ENCODE measurements at regions not wholly inside any gene's neighbourhood (a gene's known extent, or its start where the extent isn't known, plus 50 kb on each side); places are given as distances from the start of the nearest gene placed in this dataset.

DNA sequence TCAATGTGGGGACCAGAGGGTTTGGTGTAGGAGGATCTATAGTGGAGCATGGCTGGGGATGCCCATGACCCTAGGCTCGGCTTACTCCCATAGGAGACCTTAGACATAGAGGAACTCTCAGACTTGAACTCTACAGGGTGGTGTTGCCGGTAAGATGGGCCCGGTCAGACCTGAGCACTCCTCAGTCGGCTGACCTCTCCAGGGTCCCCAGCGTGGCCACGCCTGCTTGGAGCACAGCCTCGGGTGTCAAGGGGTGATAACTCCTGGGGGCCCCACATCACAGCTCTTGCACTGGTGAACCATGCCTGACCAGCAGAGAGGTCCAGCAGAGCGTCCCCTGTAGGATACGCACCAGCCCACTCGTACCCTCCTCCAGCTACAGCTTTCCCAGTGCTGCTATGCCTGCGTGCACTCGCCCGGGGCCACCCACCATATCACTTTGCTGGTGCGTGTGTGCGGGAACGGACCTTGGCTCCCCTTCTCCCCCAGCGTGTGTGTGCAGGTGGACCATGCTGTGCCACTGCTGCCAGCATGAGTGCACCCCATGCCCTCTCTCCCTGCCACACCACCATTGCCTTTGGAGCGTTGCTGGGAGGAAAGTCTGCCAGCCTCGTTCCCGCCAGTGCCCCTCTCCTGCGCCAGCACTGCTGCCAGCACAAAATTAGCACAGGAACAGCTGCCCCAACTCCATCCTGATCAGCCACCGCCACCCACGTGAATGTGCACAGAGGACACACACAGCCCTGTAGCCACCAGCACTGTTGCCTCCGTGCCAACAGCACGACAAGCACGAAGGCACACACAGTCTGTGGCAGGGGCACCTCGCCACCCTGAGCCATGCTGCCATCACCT lies 806.6 kb downstream of the GLUD2 start:
- Mint-ChIP-seq H3K36me3 (no peaks in the 10 kb centered on the region), H3K9me3 (peaks cover 0 to 2% (median 2%) of the 10 kb centered on the region in 5 donors), H3K4me3 (no peak overlapping the region), H3K27ac (no peak overlapping the region), H3K4me1 (no peaks in the 10 kb centered on the region), H3K27me3 (peaks cover 0 to 5% of the 10 kb centered on the region in 2 donors)
- ChIA-PET POLR2A (no interaction called here), CTCF (no interaction called here)
- Histone ChIP-seq H3K36me3 (ENCODE audit: insufficient read depth, low read length) (no peaks in the 10 kb centered on the region), H3K27me3 (ENCODE audit: insufficient read depth, low read length, poor library complexity, severe bottlenecking) (no peaks in the 10 kb centered on the region), H3K9me3 (ENCODE audit: low read length) (no peaks in the 10 kb centered on the region), H3K4me3 (ENCODE audit: low read length) (no peak overlapping the region), H3K4me1 (ENCODE audit: insufficient read depth, low read length) (no peaks in the 10 kb centered on the region), H3K27ac (ENCODE audit: low read depth, low read length) (no peak overlapping the region)
- no peak for DNase-seq

GRCh38 chrX:121854614-121854911 lies 807.2 kb downstream of the GLUD2 start:
- H3K36me3 ChIP-seq (ENCODE audit: insufficient read depth, low read length), result no peaks in the 10 kb centered on the region
- ChIA-PET CTCF (no interaction called here), POLR2A (no interaction called here)
- Mint-ChIP-seq H3K9me3 (peaks cover 0 to 2% (median 2%) of the 10 kb centered on the region in 5 donors), H3K4me3 (no peak overlapping the region), H3K36me3 (no peaks in the 10 kb centered on the region), H3K4me1 (no peaks in the 10 kb centered on the region), H3K27me3 (peaks cover 0 to 5% of the 10 kb centered on the region in 2 donors), H3K27ac (no peak overlapping the region)
- no peak for DNase-seq
- H3K9me3 ChIP-seq (ENCODE audit: low read length), result no peaks in the 10 kb centered on the region
- H3K27ac ChIP-seq (ENCODE audit: low read depth, low read length), result no peak overlapping the region
- no peaks in the 10 kb centered on the region for H3K27me3 ChIP-seq (ENCODE audit: insufficient read depth, low read length, poor library complexity, severe bottlenecking)
- H3K4me3 ChIP-seq (ENCODE audit: low read length), result no peak overlapping the region
- no peaks in the 10 kb centered on the region for H3K4me1 ChIP-seq (ENCODE audit: insufficient read depth, low read length)

GRCh38 chrX:121858867-121859647 lies 811.6 kb downstream of the GLUD2 start:
- no peak for DNase-seq
- Histone ChIP-seq H3K27ac (ENCODE audit: low read depth, low read length) (no peak overlapping the region), H3K4me3 (ENCODE audit: low read length) (no peak overlapping the region), H3K27me3 (ENCODE audit: insufficient read depth, low read length, poor library complexity, severe bottlenecking) (no peaks in the 10 kb centered on the region), H3K36me3 (ENCODE audit: insufficient read depth, low read length) (no peaks in the 10 kb centered on the region), H3K4me1 (ENCODE audit: insufficient read depth, low read length) (no peaks in the 10 kb centered on the region), H3K9me3 (ENCODE audit: low read length) (no peaks in the 10 kb centered on the region)
- H3K27ac Mint-ChIP-seq, result no peak overlapping the region
- peaks cover 0 to 10% (median 2%) of the 10 kb centered on the region in 5 donors for H3K9me3 Mint-ChIP-seq
- H3K4me1 Mint-ChIP-seq, result no peaks in the 10 kb centered on the region
- ChIA-PET POLR2A (no interaction called here), CTCF (no interaction called here)
- no peaks in the 10 kb centered on the region for H3K36me3 Mint-ChIP-seq
- H3K27me3 Mint-ChIP-seq, result peaks cover 0 to 6% of the 10 kb centered on the region in 2 donors
- no peak overlapping the region for H3K4me3 Mint-ChIP-seq

DNA sequence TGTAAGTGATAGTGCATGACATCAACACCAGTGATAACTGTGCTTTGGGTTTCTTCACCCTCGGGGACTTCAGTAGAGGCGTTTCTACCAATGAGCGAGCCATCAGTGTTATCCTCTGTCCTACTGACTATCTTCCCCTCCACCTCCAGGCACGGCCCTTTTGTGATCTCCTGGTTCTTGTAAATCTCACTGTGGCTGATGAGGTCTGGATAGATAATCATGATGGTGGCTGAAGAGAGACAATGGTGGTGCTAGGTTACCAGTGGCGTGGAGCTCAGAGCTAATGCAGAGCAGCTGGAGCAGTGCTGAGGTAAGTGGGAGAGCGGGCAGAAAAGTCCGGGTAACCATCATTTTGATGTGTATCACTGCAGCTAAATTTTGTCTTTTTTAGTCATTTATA lies 816.6 kb downstream of the GLUD2 start:
- no peaks in the 10 kb centered on the region for H3K36me3 Mint-ChIP-seq
- ChIA-PET POLR2A (no interaction called here), CTCF (no interaction called here)
- Histone ChIP-seq H3K36me3 (ENCODE audit: insufficient read depth, low read length) (no peaks in the 10 kb centered on the region), H3K27me3 (ENCODE audit: insufficient read depth, low read length, poor library complexity, severe bottlenecking) (no peaks in the 10 kb centered on the region), H3K4me3 (ENCODE audit: low read length) (no peak overlapping the region), H3K27ac (ENCODE audit: low read depth, low read length) (no peak overlapping the region), H3K9me3 (ENCODE audit: low read length) (no peaks in the 10 kb centered on the region), H3K4me1 (ENCODE audit: insufficient read depth, low read length) (no peaks in the 10 kb centered on the region)
- peaks cover 0 to 2% of the 10 kb centered on the region in 2 donors for H3K27me3 Mint-ChIP-seq
- no peak for DNase-seq
- H3K9me3 Mint-ChIP-seq, result peaks cover 0 to 7% (median 2%) of the 10 kb centered on the region in 5 donors
- H3K4me3 Mint-ChIP-seq, result no peak overlapping the region
- H3K4me1 Mint-ChIP-seq, result no peaks in the 10 kb centered on the region
- no peak overlapping the region for H3K27ac Mint-ChIP-seq

DNA sequence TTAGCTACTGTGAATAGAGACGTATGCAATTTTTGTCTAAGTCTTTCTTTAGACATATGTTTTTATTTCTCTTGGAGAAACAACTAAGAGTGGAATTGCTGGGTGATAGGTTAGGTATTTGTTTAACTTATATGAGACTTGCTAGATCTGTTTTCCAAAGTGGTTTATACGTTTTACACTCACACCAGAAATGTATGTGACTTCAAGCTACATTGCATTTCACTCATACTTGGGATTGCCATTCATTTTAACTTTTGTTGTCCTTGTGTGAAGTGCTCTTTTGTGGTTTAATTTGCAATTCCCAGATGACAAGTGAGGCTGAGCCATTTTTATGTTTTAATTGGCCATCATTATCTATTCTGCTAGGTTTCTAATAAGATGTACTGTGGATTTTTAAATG lies 817.2 kb downstream of the GLUD2 start:
- H3K36me3 ChIP-seq (ENCODE audit: insufficient read depth, low read length), result no peaks in the 10 kb centered on the region
- H3K4me1 ChIP-seq (ENCODE audit: insufficient read depth, low read length), result no peaks in the 10 kb centered on the region
- no peak overlapping the region for H3K27ac ChIP-seq (ENCODE audit: low read depth, low read length)
- Mint-ChIP-seq H3K27me3 (peaks cover 0 to 2% of the 10 kb centered on the region in 2 donors), H3K9me3 (peaks cover 0 to 7% (median 2%) of the 10 kb centered on the region in 5 donors), H3K4me3 (no peak overlapping the region), H3K27ac (no peak overlapping the region), H3K36me3 (no peaks in the 10 kb centered on the region), H3K4me1 (no peaks in the 10 kb centered on the region)
- H3K9me3 ChIP-seq (ENCODE audit: low read length), result no peaks in the 10 kb centered on the region
- ChIA-PET POLR2A (no interaction called here), CTCF (no interaction called here)
- DNase-seq, result no peak
- no peaks in the 10 kb centered on the region for H3K27me3 ChIP-seq (ENCODE audit: insufficient read depth, low read length, poor library complexity, severe bottlenecking)
- no peak overlapping the region for H3K4me3 ChIP-seq (ENCODE audit: low read length)

GRCh38 chrX:121869876-121870477 lies 822.6 kb downstream of the GLUD2 start:
- Histone ChIP-seq H3K27ac (ENCODE audit: low read depth, low read length) (no peak overlapping the region), H3K36me3 (ENCODE audit: insufficient read depth, low read length) (no peaks in the 10 kb centered on the region), H3K27me3 (ENCODE audit: insufficient read depth, low read length, poor library complexity, severe bottlenecking) (no peaks in the 10 kb centered on the region), H3K4me1 (ENCODE audit: insufficient read depth, low read length) (no peaks in the 10 kb centered on the region), H3K9me3 (ENCODE audit: low read length) (no peaks in the 10 kb centered on the region), H3K4me3 (ENCODE audit: low read length) (no peak overlapping the region)
- H3K27me3 Mint-ChIP-seq, result no peaks in the 10 kb centered on the region
- H3K4me1 Mint-ChIP-seq, result no peaks in the 10 kb centered on the region
- POLR2A ChIA-PET, result no interaction called here
- CTCF ChIA-PET, result no interaction called here
- no peak for DNase-seq
- H3K36me3 Mint-ChIP-seq, result no peaks in the 10 kb centered on the region
- H3K27ac Mint-ChIP-seq, result no peak overlapping the region
- H3K4me3 Mint-ChIP-seq, result no peak overlapping the region
- peaks cover 0 to 2% (median 0%) of the 10 kb centered on the region in 5 donors for H3K9me3 Mint-ChIP-seq

DNA sequence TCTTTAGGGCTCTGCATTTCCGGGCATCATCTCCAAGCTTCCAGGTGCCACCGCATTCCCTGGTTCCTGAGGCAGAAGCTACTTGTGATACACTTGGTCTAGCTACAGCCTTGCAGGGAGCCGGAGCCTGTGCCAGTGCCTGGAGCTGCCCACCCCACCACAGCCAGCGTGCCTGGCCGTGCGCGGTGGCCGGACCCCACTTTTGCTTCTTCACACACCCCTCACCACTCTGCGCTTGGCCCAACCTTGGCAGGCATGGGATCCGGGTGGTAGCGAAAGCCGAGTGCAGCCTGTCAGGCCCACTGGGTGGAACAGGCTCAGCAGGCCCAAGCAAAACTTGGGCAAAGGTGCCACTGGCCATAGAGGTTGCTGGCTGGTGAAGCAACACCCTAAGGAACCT lies 823.7 kb downstream of the GLUD2 start:
- Histone ChIP-seq H3K4me3 (ENCODE audit: low read length) (no peak overlapping the region), H3K9me3 (ENCODE audit: low read length) (no peaks in the 10 kb centered on the region), H3K36me3 (ENCODE audit: insufficient read depth, low read length) (no peaks in the 10 kb centered on the region), H3K27me3 (ENCODE audit: insufficient read depth, low read length, poor library complexity, severe bottlenecking) (no peaks in the 10 kb centered on the region), H3K4me1 (ENCODE audit: insufficient read depth, low read length) (no peaks in the 10 kb centered on the region), H3K27ac (ENCODE audit: low read depth, low read length) (no peak overlapping the region)
- ChIA-PET CTCF (no interaction called here), POLR2A (no interaction called here)
- Mint-ChIP-seq H3K9me3 (peaks cover 0 to 2% (median 0%) of the 10 kb centered on the region in 5 donors), H3K27ac (no peak overlapping the region), H3K36me3 (no peaks in the 10 kb centered on the region), H3K27me3 (no peaks in the 10 kb centered on the region), H3K4me1 (no peaks in the 10 kb centered on the region), H3K4me3 (no peak overlapping the region)
- no peak for DNase-seq

DNA sequence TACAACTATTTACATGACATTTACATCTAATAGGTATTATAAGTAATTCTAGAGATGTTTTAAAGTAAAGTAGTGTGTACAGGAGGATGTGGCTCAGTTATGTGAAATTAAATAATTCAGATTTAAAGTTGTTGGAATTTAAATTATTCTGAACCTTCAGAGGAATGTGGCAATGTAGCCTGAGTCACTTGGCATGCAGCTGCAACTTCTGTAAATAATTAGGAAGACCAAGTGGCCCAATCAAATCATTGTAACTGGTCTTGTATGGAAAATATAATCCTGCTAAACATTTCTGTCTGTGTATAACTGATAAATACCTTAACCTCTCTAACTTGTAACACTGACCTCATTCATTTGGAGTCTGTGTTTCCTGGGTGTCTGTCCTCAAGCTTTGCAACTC lies 828.9 kb downstream of the GLUD2 start:
- H3K27me3 ChIP-seq (ENCODE audit: insufficient read depth, low read length, poor library complexity, severe bottlenecking), result no peaks in the 10 kb centered on the region
- H3K4me1 ChIP-seq (ENCODE audit: insufficient read depth, low read length), result no peaks in the 10 kb centered on the region
- no peak overlapping the region for H3K4me3 Mint-ChIP-seq
- no peak overlapping the region for H3K4me3 ChIP-seq (ENCODE audit: low read length)
- DNase-seq, result no peak
- H3K9me3 ChIP-seq (ENCODE audit: low read length), result no peaks in the 10 kb centered on the region
- ChIA-PET POLR2A (no interaction called here), CTCF (no interaction called here)
- no peaks in the 10 kb centered on the region for H3K27me3 Mint-ChIP-seq
- H3K4me1 Mint-ChIP-seq, result no peaks in the 10 kb centered on the region
- no peaks in the 10 kb centered on the region for H3K36me3 ChIP-seq (ENCODE audit: insufficient read depth, low read length)
- no peak overlapping the region for H3K27ac Mint-ChIP-seq
- H3K36me3 Mint-ChIP-seq, result no peaks in the 10 kb centered on the region
- peaks cover 0 to 5% (median 0%) of the 10 kb centered on the region in 5 donors for H3K9me3 Mint-ChIP-seq
- H3K27ac ChIP-seq (ENCODE audit: low read depth, low read length), result no peak overlapping the region
